D721Med (cell line): ENCODE measurements at regions not wholly inside any gene's neighbourhood (a gene's known extent, or its start where the extent isn't known, plus 50 kb on each side); places are given as distances from the start of the nearest gene placed in this dataset.

Experiments used
- DNase-seq: peaks from one replicate; pipeline ENCODE4 v3.0.0; 2011; ENCODE audit warnings: low spot score; ENCODE audit not compliant: insufficient read length
- FAIRE-seq: peaks from 2 replicates; lab custom pipeline; 2011; peaks lifted over from hg19 to GRCh38; lab: Jason Lieb, UNC
- TF ChIP-seq, protein P1 (sequence below): IDR thresholded peaks from 2 replicates; pipeline ENCODE4 v1.5.1; 2012; ENCODE audit warnings: mild to moderate bottlenecking, control low read depth; ENCODE audit not compliant: insufficient read depth; ENCODE audit errors: missing control alignments

DNA sequence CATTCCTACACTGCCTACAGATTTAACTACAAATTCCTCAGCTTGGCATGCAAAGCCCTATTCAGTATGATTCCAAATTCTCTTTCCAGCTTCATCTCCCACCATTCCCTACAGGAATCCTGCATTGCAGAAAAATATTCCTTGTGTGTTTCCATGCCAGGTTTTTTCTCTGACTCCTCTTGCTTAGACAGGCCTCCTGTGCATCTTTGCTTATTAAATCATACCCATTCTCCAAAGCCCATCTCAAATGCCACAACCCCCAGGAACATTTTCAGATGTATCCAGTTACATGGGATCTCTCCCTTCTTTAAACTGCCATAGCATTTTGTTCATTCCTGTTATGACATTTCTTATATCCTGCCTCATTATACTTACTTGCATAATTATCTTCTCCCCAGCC is 106.4 kb upstream of the GRIA3 start:
- TF ChIP-seq, protein P1, sequence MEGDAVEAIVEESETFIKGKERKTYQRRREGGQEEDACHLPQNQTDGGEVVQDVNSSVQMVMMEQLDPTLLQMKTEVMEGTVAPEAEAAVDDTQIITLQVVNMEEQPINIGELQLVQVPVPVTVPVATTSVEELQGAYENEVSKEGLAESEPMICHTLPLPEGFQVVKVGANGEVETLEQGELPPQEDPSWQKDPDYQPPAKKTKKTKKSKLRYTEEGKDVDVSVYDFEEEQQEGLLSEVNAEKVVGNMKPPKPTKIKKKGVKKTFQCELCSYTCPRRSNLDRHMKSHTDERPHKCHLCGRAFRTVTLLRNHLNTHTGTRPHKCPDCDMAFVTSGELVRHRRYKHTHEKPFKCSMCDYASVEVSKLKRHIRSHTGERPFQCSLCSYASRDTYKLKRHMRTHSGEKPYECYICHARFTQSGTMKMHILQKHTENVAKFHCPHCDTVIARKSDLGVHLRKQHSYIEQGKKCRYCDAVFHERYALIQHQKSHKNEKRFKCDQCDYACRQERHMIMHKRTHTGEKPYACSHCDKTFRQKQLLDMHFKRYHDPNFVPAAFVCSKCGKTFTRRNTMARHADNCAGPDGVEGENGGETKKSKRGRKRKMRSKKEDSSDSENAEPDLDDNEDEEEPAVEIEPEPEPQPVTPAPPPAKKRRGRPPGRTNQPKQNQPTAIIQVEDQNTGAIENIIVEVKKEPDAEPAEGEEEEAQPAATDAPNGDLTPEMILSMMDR = no peak
- FAIRE-seq (no peak), DNase-seq (no peak)

DNA sequence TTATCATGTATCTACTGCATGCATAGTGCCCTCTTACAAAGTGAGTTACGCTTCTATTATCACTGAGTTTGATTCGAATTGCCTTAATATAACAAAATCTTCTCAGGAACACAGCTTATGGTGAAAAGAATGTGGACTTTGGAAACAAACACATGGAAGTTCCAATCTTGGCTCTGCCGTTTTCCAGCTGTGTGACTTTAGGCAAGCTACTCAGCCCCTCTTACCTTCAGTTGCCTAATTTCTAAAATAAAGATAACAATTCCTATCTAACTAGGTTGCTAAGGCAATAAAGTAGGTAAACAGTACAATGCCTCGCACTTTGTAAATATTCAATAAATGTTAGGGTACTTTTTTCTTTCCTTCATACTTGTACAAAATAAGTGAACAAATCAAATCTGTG is 104.0 kb upstream of the GRIA3 start:
- FAIRE-seq (no peak), DNase-seq (no peak)
- TF ChIP-seq, protein P1 = no peak

DNA sequence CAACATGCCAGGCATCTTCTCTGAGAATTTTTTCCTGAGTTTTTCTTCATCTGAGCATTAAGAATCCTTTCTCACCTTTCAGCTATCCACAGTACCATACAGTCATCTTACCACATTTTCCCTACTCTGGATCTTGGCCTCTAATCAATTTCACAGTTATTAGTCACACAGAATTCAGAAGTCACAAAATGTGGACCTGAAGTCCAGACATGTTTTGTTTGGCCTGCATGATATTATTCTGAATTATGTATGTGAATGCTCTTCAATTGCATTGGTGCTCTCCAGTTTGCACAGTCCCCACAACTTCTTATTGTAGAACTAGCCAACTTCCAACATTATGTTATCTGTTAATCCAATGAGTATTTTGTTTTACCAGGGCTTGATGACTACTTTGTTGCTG is 102.3 kb upstream of the GRIA3 start:
- TF ChIP-seq, protein P1 = no peak
- no peak for DNase-seq
- FAIRE-seq = no peak

DNA sequence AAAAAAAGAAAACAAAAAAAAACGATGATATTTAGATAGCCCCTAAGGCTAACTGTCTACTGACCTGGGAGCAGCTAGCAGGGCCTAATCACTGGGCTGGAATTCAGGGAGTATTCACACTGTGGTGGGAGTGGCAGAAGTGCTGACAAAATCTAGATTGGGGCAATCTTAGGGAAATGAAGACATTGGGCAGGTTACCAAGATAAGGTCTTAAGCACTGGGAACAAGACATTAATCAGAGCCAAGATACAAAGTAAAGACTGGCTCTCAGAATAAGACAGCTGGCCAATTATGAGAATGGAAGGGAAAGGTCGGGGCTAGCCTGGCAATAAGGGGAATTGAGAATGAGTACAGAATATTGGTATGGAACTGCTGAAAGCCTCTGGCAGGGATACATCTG is 100.2 kb upstream of the GRIA3 start:
- TF ChIP-seq, protein P1 = no peak
- DNase-seq (no peak), FAIRE-seq (no peak)

DNA sequence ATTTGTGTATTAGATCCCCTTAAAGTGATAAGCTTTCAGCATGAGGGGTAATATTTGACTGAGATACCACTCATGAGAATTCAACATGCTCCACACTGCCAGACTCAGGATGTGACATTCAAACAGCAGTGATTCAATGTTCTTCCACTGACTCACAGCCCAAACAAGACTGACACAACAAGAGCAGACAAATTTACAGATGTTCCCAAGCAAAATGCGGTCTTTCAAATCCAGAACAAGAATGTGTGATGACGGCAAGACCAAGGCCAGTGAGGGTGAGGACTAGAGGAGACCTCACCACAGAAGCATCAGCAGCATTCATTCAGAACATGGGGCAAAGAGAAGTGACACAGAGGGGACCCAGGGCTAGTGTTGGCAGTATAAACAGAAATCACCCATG is 99.3 kb upstream of the GRIA3 start:
- no peak for FAIRE-seq
- TF ChIP-seq, protein P1 = no peak
- DNase-seq = no peak

DNA sequence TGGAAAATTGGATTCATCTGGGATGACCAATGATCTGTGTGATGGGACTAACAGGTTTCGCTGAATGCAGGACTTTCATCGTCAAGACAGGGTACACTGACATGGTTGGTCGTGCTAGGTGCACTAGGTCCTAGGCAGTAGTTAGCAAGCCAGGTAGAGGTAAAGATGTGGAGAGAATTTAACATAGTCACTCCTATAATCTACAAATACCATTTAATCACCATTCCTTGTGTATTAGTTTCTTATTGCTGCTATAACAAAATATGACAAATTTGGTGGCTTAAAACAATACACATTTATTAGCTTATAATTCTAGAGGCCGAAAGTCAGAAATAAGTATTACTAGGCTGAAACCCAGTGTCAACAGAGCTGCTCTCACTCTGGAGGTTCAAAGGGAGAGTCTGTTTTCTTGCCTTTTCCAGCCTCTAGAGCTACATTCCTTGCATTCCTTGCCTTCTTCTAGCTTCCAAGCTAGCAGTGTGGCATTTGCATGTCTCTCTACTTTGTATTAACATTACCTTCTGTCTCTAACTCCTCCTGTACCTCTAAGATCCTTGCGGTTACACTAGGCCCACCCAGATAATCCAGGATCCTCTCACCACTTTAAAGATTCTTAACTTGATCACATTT is 98.7 kb upstream of the GRIA3 start:
- TF ChIP-seq, protein P1 = no peak
- DNase-seq (no peak), FAIRE-seq (no peak)

DNA sequence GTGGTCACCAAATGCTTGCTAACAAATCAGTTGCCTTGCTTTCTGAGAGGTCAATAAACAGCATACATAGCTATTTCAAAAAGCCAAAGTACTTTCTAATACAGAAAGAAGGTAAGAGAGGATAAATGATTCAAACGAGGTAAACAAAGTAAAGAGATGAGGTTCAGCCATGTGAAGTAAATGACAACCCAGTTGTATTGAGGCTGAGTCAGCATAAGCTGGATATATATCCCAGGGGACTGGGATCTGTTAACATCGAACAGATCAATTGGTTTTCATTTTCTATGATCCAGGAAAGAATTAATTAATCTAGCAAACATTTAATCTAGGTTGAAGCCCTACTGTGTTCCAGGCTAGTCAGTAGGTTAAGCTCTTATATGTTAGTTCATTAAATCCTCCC is 97.3 kb upstream of the GRIA3 start:
- TF ChIP-seq, protein P1 = no peak
- FAIRE-seq (no peak), DNase-seq (no peak)
